GM23248 (cell line): ENCODE measurements at regions not wholly inside any gene's neighbourhood (a gene's known extent, or its start where the extent isn't known, plus 50 kb on each side); places are given as distances from the start of the nearest gene placed in this dataset.

Source experiments
- EZH2 ChIP-seq: fragments of 200-600 bp; sonication (generic); IDR thresholded peaks from 2 replicates; pipeline ENCODE4 v1.6.1; 2018; ENCODE audit warnings: antibody characterized with exemption, mild to moderate bottlenecking; ENCODE audit not compliant: insufficient read depth, poor library complexity, severe bottlenecking
- EZH2phosphoT487 ChIP-seq: fragments of 200-600 bp; sonication (generic); IDR thresholded peaks from 2 replicates; pipeline ENCODE4 v1.6.1; 2018; ENCODE audit warnings: antibody characterized with exemption, moderate library complexity, mild to moderate bottlenecking, low read depth; ENCODE audit not compliant: insufficient read depth

DNA sequence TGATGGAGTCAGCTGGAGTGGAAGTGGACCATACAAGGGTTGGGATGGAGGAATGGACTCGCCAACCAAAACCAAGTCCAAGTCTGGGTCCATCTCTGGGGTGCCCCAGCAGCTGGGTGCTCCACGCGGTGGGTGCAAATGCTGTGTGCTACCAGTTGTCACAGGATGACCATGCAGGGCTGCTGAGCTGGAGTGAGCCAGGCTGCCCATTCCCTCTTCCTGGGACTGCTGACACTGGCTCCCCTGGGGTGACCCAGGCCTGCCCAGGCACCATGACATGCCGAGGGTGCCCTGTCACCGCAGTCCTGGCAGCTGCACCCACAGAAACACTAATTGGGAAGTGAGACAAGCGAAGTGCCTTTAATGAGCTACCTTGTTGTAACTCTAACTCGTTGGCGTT, 140.2 kb downstream of the TPRA1 start:
- TF ChIP-seq EZH2 = no peak
- no peak for TF ChIP-seq EZH2phosphoT487
